Upper lobe of left lung (tissue), 4 donors: ENCODE measurements at regions not wholly inside any gene's neighbourhood (a gene's known extent, or its start where the extent isn't known, plus 50 kb on each side); places are given as distances from the start of the nearest gene placed in this dataset.

Experiments used
- CTCF ChIP-seq, 6 experiments: fragments of 450-650 bp in 4 of 6; fragments of 200-600 bp in 2 of 6; sonication (generic) in 2 of 6; IDR thresholded peaks; one replicate each; pipeline ENCODE4 v1.5.1; 2016 to 2019; ENCODE audit warnings: antibody characterized with exemption in 6 of 6
- POLR2A ChIP-seq, 4 donors: fragments of 450-650 bp; IDR thresholded peaks; one replicate each; pipeline ENCODE4 v1.5.1; 2016 to 2017; ENCODE audit warnings: antibody characterized with exemption in 4 of 4, mild to moderate bottlenecking in 2 of 4
- POLR2AphosphoS5 ChIP-seq, 2 donors: sonication (generic); formaldehyde crosslinking; IDR thresholded peaks; one replicate each; pipeline ENCODE4 v1.5.1; 2017; ENCODE audit warnings: antibody characterized with exemption in 2 of 2

GRCh38 chr20:60795651-60796050 is 456.4 kb upstream of the CDH4 start:
- TF ChIP-seq POLR2A (IDR thresholded peaks at IDR 0.05) (no peak), CTCF (IDR thresholded peaks at IDR 0.05) (no peak), POLR2AphosphoS5 (IDR thresholded peaks at IDR 0.05) (no peak)
